ENCODE measurements at regions not wholly inside any gene's neighbourhood (a gene's known extent, or its start where the extent isn't known, plus 50 kb on each side); places are given as distances from the start of the nearest gene placed in this dataset.

DNA sequence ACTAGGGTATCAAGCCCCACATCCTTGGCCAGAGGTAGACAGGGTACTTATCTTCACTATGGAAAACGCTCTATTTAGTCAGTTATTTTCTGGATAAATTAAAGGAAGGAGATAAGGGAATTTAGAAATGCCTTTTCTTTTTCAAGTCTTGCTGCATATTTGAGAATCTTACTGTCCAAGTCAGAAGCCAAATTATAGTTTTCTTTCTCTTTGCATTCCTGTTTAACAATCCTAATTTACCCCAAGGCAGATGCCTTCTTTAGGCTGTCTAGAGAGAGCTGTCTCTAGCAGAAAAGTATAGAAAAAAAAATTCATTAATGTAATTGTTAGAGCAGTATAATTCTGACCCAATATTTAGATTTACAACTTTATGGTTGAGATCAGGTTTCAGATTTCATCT lies 64.4 kb upstream of the TBC1D5 start:
- H3K9me3 ChIP-seq (ENCODE audit: insufficient read depth, low read depth, low read length): no peaks in the 10 kb centered on the region
- no peak overlapping the region for H3K14ac ChIP-seq (ENCODE audit: low read length)
- no peak overlapping the region for H4K8ac ChIP-seq (ENCODE audit: low read depth, low read length)
- H3K23ac ChIP-seq (ENCODE audit: low read length): no peak overlapping the region
- no peaks in the 10 kb centered on the region for H3K79me1 ChIP-seq (ENCODE audit: low read length)
- H3K4ac ChIP-seq (ENCODE audit: low read depth, low read length): no peak overlapping the region
- H3K4me3 ChIP-seq (ENCODE audit: low read depth, low read length): no peak overlapping the region
- peaks cover 4 to 5% of the 10 kb centered on the region in 2 experiments for H3K4me1 ChIP-seq (ENCODE audit: control insufficient read depth in 1 of 2, insufficient read depth in 2 of 2, low read length in 2 of 2)
- H4K91ac ChIP-seq (ENCODE audit: low read depth, low read length): no peak overlapping the region
- H2BK120ac ChIP-seq (ENCODE audit: insufficient read depth, low read length, poor library complexity): no peak overlapping the region
- no peaks in the 10 kb centered on the region for H3K36me3 ChIP-seq (ENCODE audit: control insufficient read depth in 1 of 2, insufficient read depth in 2 of 2, low read length in 2 of 2)
- H2AK5ac ChIP-seq (ENCODE audit: low read length): no peak overlapping the region
- H3K9ac ChIP-seq (ENCODE audit: low read length): no peak overlapping the region
- no peak overlapping the region for H3K27ac ChIP-seq (ENCODE audit: low read depth, low read length)
- no peak overlapping the region for H4K12ac ChIP-seq (ENCODE audit: low read depth, low read length)
- no peak overlapping the region for H2BK12ac ChIP-seq (ENCODE audit: low read length)
- H3K79me2 ChIP-seq (ENCODE audit: control insufficient read depth, insufficient read depth, low read length, poor library complexity): no peaks in the 10 kb centered on the region
- H3K4me2 ChIP-seq (ENCODE audit: low read length): no peak overlapping the region
- DNase-seq: peak in 1 of 2 donors; percentile 89
- no peak overlapping the region for H3K18ac ChIP-seq (ENCODE audit: low read length)
- H2BK5ac ChIP-seq (ENCODE audit: low read depth, low read length, poor library complexity): no peak overlapping the region
- H2AFZ ChIP-seq (ENCODE audit: insufficient read depth, low read length, poor library complexity): no peak overlapping the region
- no peaks in the 10 kb centered on the region for H3K27me3 ChIP-seq (ENCODE audit: insufficient read depth, low read length)
- no CpG with 5 or more reads among the region's 1 CpG for WGBS (ENCODE audit: extremely low coverage, insufficient coverage, insufficient read length)

GRCh38 chr3:17806201-17806600 lies 63.8 kb upstream of the TBC1D5 start:
- no peak overlapping the region for H3K27ac ChIP-seq (ENCODE audit: low read depth, low read length)
- no peaks in the 10 kb centered on the region for H3K79me2 ChIP-seq (ENCODE audit: control insufficient read depth, insufficient read depth, low read length, poor library complexity)
- H3K36me3 ChIP-seq (ENCODE audit: control insufficient read depth in 1 of 2, insufficient read depth in 2 of 2, low read length in 2 of 2): no peaks in the 10 kb centered on the region
- H3K9me3 ChIP-seq (ENCODE audit: insufficient read depth, low read depth, low read length): no peaks in the 10 kb centered on the region
- no peak overlapping the region for H2AK5ac ChIP-seq (ENCODE audit: low read length)
- H2AFZ ChIP-seq (ENCODE audit: insufficient read depth, low read length, poor library complexity): no peak overlapping the region
- no peak overlapping the region for H3K4me3 ChIP-seq (ENCODE audit: low read depth, low read length)
- no peak overlapping the region for H3K4me2 ChIP-seq (ENCODE audit: low read length)
- no peak overlapping the region for H3K4ac ChIP-seq (ENCODE audit: low read depth, low read length)
- H4K8ac ChIP-seq (ENCODE audit: low read depth, low read length): no peak overlapping the region
- no peaks in the 10 kb centered on the region for H3K79me1 ChIP-seq (ENCODE audit: low read length)
- no peak overlapping the region for H4K91ac ChIP-seq (ENCODE audit: low read depth, low read length)
- H4K12ac ChIP-seq (ENCODE audit: low read depth, low read length): no peak overlapping the region
- no CpG with 5 or more reads among the region's 5 CpGs for WGBS (ENCODE audit: extremely low coverage, insufficient coverage, insufficient read length)
- H2BK120ac ChIP-seq (ENCODE audit: insufficient read depth, low read length, poor library complexity): no peak overlapping the region
- no peak overlapping the region for H3K14ac ChIP-seq (ENCODE audit: low read length)
- no peak overlapping the region for H3K23ac ChIP-seq (ENCODE audit: low read length)
- H2BK12ac ChIP-seq (ENCODE audit: low read length): peak overlapping the region; percentile 3
- no peak overlapping the region for H3K9ac ChIP-seq (ENCODE audit: low read length)
- no peak for DNase-seq
- H3K4me1 ChIP-seq (ENCODE audit: control insufficient read depth in 1 of 2, insufficient read depth in 2 of 2, low read length in 2 of 2): peaks cover 4 to 5% of the 10 kb centered on the region in 2 experiments
- no peak overlapping the region for H2BK5ac ChIP-seq (ENCODE audit: low read depth, low read length, poor library complexity)
- no peak overlapping the region for H3K18ac ChIP-seq (ENCODE audit: low read length)
- no peaks in the 10 kb centered on the region for H3K27me3 ChIP-seq (ENCODE audit: insufficient read depth, low read length)

DNA sequence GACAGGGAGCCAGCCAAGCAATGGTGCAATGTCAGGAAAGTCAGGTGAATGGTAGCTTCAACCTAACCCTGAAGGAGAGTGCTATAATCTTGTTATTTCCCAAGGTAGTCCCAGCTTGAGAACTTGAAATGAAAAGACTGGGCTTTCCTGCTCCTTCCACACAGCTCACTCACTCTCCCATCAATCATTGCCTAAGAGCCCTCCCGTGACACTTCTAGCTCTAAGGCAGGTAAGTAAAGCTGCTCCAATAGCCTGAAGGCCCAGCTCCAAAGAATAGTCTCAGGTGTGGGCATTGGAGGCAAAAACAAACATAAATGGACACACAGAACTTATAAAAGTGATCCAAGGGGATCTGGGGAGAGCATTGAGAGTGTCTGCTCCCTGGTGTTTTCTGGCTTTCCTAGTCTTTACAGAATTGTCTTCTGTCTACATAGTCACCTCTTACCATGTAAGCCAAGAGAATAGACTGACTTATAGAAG lies 63.1 kb upstream of the TBC1D5 start:
- no peak overlapping the region for H3K14ac ChIP-seq (ENCODE audit: low read length)
- H2AK5ac ChIP-seq (ENCODE audit: low read length): no peak overlapping the region
- no peak overlapping the region for H3K4me2 ChIP-seq (ENCODE audit: low read length)
- no peak overlapping the region for H2BK12ac ChIP-seq (ENCODE audit: low read length)
- no peak overlapping the region for H3K23ac ChIP-seq (ENCODE audit: low read length)
- H2AFZ ChIP-seq (ENCODE audit: insufficient read depth, low read length, poor library complexity): no peak overlapping the region
- no peak overlapping the region for H3K18ac ChIP-seq (ENCODE audit: low read length)
- no peak overlapping the region for H3K4me3 ChIP-seq (ENCODE audit: low read depth, low read length)
- peak; percentile 70 to 77 for DNase-seq
- no CpG with 5 or more reads among the region's 1 CpG for WGBS (ENCODE audit: extremely low coverage, insufficient coverage, insufficient read length)
- no peak overlapping the region for H2BK120ac ChIP-seq (ENCODE audit: insufficient read depth, low read length, poor library complexity)
- H4K8ac ChIP-seq (ENCODE audit: low read depth, low read length): no peak overlapping the region
- no peaks in the 10 kb centered on the region for H3K9me3 ChIP-seq (ENCODE audit: insufficient read depth, low read depth, low read length)
- H3K27ac ChIP-seq (ENCODE audit: low read depth, low read length): no peak overlapping the region
- no peaks in the 10 kb centered on the region for H3K79me2 ChIP-seq (ENCODE audit: control insufficient read depth, insufficient read depth, low read length, poor library complexity)
- no peaks in the 10 kb centered on the region for H3K36me3 ChIP-seq (ENCODE audit: control insufficient read depth in 1 of 2, insufficient read depth in 2 of 2, low read length in 2 of 2)
- no peak overlapping the region for H2BK5ac ChIP-seq (ENCODE audit: low read depth, low read length, poor library complexity)
- no peak overlapping the region for H3K4ac ChIP-seq (ENCODE audit: low read depth, low read length)
- no peaks in the 10 kb centered on the region for H3K79me1 ChIP-seq (ENCODE audit: low read length)
- no peak overlapping the region for H4K12ac ChIP-seq (ENCODE audit: low read depth, low read length)
- no peak overlapping the region for H4K91ac ChIP-seq (ENCODE audit: low read depth, low read length)
- H3K4me1 ChIP-seq (ENCODE audit: control insufficient read depth in 1 of 2, insufficient read depth in 2 of 2, low read length in 2 of 2): peaks cover 4 to 5% of the 10 kb centered on the region in 2 experiments
- H3K9ac ChIP-seq (ENCODE audit: low read length): no peak overlapping the region
- H3K27me3 ChIP-seq (ENCODE audit: insufficient read depth, low read length): no peaks in the 10 kb centered on the region

- Histone ChIP-seq H2BK120ac (ENCODE audit: insufficient read depth, low read length, poor library complexity) (no peak overlapping the region), H3K27ac (ENCODE audit: low read depth, low read length) (no peak overlapping the region), H3K14ac (ENCODE audit: low read length) (no peak overlapping the region), H3K4me2 (ENCODE audit: low read length) (no peak overlapping the region), H4K91ac (ENCODE audit: low read depth, low read length) (no peak overlapping the region), H3K9me3 (ENCODE audit: insufficient read depth, low read depth, low read length) (no peaks in the 10 kb centered on the region), H3K4me1 (ENCODE audit: control insufficient read depth in 1 of 2, insufficient read depth in 2 of 2, low read length in 2 of 2) (peaks cover 3 to 4% of the 10 kb centered on the region in 2 experiments), H3K4me3 (ENCODE audit: low read depth, low read length) (no peak overlapping the region), H2AK5ac (ENCODE audit: low read length) (no peak overlapping the region), H3K79me2 (ENCODE audit: control insufficient read depth, insufficient read depth, low read length, poor library complexity) (no peaks in the 10 kb centered on the region), H2AFZ (ENCODE audit: insufficient read depth, low read length, poor library complexity) (no peak overlapping the region), H2BK5ac (ENCODE audit: low read depth, low read length, poor library complexity) (no peak overlapping the region), H3K79me1 (ENCODE audit: low read length) (no peaks in the 10 kb centered on the region), H2BK12ac (ENCODE audit: low read length) (no peak overlapping the region), H3K27me3 (ENCODE audit: insufficient read depth, low read length) (no peaks in the 10 kb centered on the region), H3K23ac (ENCODE audit: low read length) (no peak overlapping the region), H4K12ac (ENCODE audit: low read depth, low read length) (no peak overlapping the region), H3K4ac (ENCODE audit: low read depth, low read length) (no peak overlapping the region), H4K8ac (ENCODE audit: low read depth, low read length) (no peak overlapping the region), H3K36me3 (ENCODE audit: control insufficient read depth in 1 of 2, insufficient read depth in 2 of 2, low read length in 2 of 2) (no peaks in the 10 kb centered on the region), H3K9ac (ENCODE audit: low read length) (no peak overlapping the region), H3K18ac (ENCODE audit: low read length) (no peak overlapping the region)
- no CpG with 5 or more reads among the region's 3 CpGs for WGBS (ENCODE audit: extremely low coverage, insufficient coverage, insufficient read length)
- no peak for DNase-seq
Observed at GRCh38 chr3:17802950-17803349, 60.5 kb upstream of the TBC1D5 start.
